GM12875 (cell line): ENCODE measurements at regions not wholly inside any gene's neighbourhood (a gene's known extent, or its start where the extent isn't known, plus 50 kb on each side); places are given as distances from the start of the nearest gene placed in this dataset.

Experiments used
- H3K4me3 ChIP-seq: one replicate; pipeline ENCODE4 v1.5.1; 2011; ENCODE audit warnings: low read depth, low read length, control low read depth
- TF ChIP-seq, protein P1 (sequence below): IDR thresholded peaks from 2 replicates; pipeline ENCODE4 v1.5.1; 2011; ENCODE audit warnings: low read depth, mild to moderate bottlenecking, control low read depth, inconsistent platforms, low read length, moderate library complexity, borderline replicate concordance; ENCODE audit not compliant: insufficient read depth

DNA sequence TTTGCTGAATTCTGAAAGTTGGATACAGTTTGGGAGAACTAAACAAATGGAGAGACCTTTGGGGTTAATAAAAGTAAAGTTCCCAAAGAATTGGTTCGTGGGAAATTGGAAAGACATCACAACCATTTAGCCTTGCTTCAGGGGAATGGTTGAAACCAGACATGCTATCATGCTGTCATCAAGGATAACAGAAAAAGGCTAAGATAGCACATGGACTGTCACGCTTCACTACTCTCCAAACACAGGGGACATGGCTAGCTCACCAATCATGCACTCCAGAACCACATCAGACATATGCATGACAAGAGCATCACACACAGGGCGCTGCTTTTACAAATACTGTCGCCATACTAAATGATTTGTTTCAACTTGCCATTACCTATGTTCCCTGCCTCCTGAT, 671.7 kb upstream of the ROBO1 start:
- H3K4me3 ChIP-seq: no peak overlapping the region
- TF ChIP-seq, protein P1, sequence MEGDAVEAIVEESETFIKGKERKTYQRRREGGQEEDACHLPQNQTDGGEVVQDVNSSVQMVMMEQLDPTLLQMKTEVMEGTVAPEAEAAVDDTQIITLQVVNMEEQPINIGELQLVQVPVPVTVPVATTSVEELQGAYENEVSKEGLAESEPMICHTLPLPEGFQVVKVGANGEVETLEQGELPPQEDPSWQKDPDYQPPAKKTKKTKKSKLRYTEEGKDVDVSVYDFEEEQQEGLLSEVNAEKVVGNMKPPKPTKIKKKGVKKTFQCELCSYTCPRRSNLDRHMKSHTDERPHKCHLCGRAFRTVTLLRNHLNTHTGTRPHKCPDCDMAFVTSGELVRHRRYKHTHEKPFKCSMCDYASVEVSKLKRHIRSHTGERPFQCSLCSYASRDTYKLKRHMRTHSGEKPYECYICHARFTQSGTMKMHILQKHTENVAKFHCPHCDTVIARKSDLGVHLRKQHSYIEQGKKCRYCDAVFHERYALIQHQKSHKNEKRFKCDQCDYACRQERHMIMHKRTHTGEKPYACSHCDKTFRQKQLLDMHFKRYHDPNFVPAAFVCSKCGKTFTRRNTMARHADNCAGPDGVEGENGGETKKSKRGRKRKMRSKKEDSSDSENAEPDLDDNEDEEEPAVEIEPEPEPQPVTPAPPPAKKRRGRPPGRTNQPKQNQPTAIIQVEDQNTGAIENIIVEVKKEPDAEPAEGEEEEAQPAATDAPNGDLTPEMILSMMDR: no peak

DNA sequence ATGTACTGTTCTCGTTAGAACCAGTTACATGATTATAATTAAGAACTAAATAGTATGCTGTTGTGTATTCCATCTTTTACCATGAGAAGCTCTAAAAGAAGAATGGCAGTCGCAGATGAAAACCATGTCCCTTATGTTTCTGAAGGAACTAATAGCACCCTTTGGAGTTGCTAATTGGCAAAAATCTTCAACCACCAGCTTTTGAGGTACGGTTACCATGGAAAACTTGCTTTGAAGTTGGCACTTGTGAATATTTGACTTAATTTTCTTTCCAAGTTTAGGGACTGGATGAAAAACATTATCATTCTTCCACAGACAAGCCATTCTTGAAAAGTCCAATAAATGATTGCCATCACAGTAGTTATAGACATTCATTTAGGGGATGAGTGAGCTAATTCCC, 666.6 kb upstream of the ROBO1 start:
- H3K4me3 ChIP-seq: no peak overlapping the region
- TF ChIP-seq, protein P1: no peak

DNA sequence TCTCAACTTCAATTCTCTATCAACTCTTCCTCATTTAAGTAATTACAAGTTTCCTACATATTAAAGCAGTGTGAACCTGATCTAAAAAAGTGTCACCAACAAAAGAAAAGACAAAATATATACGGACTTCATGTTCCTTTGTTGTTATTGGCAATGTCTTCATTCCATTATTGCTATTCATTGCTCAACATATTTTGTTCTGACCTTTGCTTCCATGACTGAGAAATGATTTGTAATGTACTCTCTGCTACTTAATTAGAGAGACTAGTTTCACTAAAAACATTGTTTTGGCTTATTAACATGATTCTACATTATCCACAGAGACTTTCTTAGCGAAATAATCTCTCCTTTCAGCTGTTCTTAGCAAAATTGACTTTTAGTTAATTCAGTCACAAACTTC, 657.2 kb upstream of the ROBO1 start:
- H3K4me3 ChIP-seq: no peak overlapping the region
- TF ChIP-seq, protein P1: no peak

DNA sequence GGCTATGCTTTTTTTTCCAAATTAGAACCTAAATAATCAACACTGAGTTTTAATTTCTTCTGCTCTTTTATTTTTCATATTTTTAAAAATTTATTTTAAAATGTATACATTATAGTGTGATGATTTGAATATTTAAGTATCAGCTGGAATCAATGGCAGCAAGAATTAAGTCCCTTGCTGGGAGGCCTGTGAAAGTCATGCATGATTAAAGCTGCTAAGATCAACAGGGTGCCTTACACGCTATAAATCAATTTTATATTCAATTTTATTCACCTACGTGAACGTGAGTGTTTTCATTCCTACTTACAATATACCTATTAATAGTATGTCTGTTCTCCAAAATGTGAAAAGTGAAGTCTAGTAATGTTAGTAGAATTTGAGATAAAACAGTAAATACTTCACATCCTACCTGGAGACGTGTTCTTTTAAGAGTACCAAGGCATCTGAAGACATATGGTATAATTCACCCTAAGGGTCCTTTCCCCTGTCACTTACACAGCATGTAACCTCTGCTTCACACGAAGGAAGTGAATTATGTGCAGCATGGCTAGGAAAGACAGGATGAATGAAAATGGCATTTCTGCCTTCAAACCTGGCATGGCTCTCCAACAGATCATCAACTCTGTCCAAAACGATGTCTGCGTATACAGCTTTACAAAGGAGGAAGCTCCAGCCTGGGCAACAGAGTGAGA, 640.4 kb upstream of the ROBO1 start:
- H3K4me3 ChIP-seq: no peak overlapping the region
- TF ChIP-seq, protein P1: no peak

DNA sequence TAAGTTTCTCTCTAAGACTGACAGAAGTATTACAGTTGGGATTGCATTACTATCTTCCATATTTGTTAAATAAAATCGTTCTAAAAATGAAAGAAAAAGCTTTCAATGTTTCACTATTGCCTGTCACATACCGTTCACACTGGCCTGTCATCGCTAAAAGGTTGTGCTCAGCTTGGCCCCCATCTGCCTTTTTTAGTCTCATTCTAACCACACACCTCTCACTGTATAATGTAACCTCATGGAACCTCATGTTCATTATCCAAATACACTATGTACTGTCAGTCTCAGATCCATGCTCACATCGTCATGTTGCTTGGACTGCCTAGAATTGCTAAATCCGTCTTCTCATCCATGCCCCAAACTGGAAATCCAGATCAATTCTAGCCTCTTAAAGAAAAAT, 637.8 kb upstream of the ROBO1 start:
- TF ChIP-seq, protein P1: no peak
- H3K4me3 ChIP-seq: no peak overlapping the region

DNA sequence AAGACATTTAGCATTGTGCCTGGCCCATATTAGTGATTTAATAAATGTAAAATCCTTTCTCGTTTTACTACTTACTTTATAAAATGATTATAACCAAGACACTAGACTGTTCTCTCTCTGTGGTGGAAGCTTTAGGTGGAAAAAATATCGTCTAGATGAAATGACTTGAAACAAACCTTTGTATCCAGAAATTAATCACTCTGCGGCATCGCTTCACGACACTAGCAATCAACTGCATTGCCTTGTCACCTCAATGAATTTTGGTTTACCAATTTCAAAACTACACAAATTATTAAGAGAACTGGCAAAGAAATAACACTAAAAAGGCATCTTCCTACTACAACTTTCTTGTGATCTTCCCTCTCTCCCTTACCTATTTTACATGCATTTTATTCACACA, 627.2 kb upstream of the ROBO1 start:
- H3K4me3 ChIP-seq: no peak overlapping the region
- TF ChIP-seq, protein P1: no peak

DNA sequence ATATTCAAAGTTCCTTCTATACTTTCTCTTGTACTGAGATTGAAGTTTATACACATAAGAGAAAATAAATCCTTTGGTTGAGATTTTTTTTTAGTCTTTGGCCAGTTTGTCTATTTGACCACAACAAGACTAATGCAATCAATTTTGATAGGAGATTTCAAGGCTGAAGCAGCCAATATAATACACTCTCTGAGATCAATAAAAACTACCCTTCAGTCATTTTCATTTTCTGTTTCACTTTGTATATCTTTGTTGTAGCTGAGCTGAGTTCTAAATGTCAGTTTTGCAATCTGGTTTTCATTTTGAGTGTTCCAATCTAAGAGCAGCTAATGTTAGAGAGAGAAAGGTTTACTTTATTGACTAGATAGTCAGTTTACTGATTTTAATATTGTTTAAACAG, 623.8 kb upstream of the ROBO1 start:
- TF ChIP-seq, protein P1: no peak
- no peak overlapping the region for H3K4me3 ChIP-seq
